ENCODE measurements at regions not wholly inside any gene's neighbourhood (a gene's known extent, or its start where the extent isn't known, plus 50 kb on each side); places are given as distances from the start of the nearest gene placed in this dataset.
"Not testable (repeated sequence)": the region's sequence is repeated elsewhere in the genome, so short reads cannot be mapped to it uniquely, and the experiment has no call there.

DNA sequence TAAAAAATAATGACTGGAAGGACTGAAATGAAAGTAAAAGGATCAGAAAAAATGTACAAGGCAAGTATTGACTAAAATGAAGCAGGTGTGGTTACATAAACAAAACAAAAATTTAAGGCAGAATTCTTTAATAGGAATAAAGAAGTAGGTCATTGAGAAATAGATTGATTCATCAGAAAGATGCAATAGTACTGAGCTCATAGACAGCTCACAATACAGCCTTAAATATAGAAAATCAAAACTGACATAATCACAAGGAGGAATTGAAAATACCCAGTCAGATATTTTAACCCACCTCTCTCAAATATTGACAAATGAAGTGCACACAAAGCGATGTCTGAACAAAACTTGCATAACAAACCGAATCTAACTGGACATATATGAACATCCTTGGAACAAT, 366.8 kb upstream of the DPYD start:
- DNase-seq (ENCODE audit: low read depth in 2 of 2), result no peak

DNA sequence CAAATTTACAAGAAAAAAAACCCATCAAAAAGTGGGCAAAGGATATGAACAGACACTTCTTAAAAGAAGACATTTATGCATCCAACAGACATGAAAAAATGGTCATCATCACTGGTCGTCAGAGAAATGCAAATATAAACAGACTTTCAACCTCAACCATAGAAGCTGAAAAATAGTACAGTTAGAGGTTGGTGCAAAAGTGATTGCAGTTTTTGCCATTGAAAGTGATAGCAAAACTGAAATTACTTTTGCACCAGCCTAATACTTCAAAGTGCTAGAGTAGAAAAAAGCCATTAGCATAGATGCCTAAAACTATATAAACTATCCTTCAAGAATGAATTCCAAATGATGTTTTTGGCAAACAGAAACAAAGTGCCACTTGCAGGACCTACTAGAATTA, 365.8 kb upstream of the DPYD start:
- DNase-seq (ENCODE audit: low read depth in 2 of 2), result no peak

- DNase-seq (ENCODE audit: low read depth in 2 of 2), result not testable (repeated sequence)
Observed at GRCh38 chr1:98285286-98285685, 364.5 kb upstream of the DPYD start.

GRCh38 chr1:98280049-98280448, 359.2 kb upstream of the DPYD start:
- DNase-seq (ENCODE audit: low read depth in 2 of 2), result no peak

GRCh38 chr1:98278055-98278454, 357.2 kb upstream of the DPYD start:
- DNase-seq (ENCODE audit: low read depth in 2 of 2), result no peak

- no peak for DNase-seq (ENCODE audit: low read depth in 2 of 2)
Observed at GRCh38 chr1:98277118-98277517, 356.3 kb upstream of the DPYD start.

- no peak for DNase-seq (ENCODE audit: low read depth in 2 of 2)
Observed at GRCh38 chr1:98276514-98276913, 355.7 kb upstream of the DPYD start.

DNA sequence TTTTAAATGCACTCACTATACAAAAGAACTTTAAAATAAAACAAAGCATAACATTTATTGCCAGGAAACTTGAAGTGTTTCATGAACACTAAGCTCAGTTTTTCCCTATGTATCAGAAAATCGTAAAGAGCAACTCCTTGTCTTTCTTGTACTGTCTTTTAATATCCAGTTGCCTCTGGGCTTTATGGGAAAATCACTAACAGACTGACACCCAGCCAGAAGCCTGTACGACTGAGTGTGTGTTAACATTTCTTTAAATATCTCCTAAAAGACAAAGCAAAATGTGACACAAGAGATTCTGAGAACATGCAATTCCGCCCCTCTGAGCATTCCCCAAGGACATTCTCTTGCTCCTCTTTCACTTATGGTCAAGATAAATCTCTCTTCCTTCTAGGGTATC, 347.5 kb upstream of the DPYD start:
- no peak for DNase-seq (ENCODE audit: low read depth in 2 of 2)

DNA sequence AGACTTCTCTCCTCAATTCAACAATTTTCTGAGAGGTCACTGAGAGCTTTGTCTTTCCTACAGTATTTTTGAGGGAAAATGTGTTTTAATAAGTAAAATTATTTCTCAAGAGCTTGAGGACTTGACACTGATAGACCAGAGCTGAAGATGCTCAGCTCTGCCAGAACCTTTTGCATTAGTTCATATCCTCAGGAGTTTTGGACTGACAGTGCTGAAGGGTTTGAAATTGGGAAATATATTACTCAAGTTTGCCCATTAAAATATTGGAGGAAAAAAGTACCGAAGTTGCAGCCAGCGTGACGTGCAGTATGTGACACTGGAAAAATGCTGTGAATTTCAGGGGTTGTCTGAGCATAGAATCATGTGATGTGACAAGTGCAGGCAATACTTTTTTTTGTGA, 346.6 kb upstream of the DPYD start:
- DNase-seq (ENCODE audit: low read depth in 2 of 2), result no peak

GRCh38 chr1:98264727-98265126, 343.9 kb upstream of the DPYD start:
- no peak for DNase-seq (ENCODE audit: low read depth in 2 of 2)

- no peak for DNase-seq (ENCODE audit: low read depth in 2 of 2)
Observed at GRCh38 chr1:98260839-98261238, 340.0 kb upstream of the DPYD start.

- DNase-seq (ENCODE audit: low read depth in 2 of 2), result no peak
Observed at GRCh38 chr1:98260412-98260811, 339.6 kb upstream of the DPYD start.

- no peak for DNase-seq (ENCODE audit: low read depth in 2 of 2)
Observed at GRCh38 chr1:98256700-98257099, 335.9 kb upstream of the DPYD start.

DNA sequence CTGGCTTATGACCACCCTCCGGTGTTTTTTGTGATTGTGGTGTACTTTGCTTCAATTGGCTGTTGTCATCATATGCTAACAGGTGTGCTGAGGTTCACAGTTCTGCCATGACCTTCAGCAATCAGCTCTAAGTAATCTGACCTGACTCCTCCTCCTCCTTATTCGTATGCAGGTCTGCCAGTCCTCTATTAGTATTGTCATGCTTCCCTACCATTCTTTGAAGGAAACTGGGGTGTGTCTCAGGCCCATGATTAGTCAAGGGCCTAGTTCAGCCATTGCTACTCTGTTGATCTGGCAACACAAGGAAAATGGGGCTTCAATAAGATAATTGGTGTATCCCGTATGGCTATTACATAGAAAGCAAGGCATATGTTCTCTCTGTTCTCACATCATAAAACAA, 332.3 kb upstream of the DPYD start:
- no peak for DNase-seq (ENCODE audit: low read depth in 2 of 2)

- no peak for DNase-seq (ENCODE audit: low read depth in 2 of 2)
Observed at GRCh38 chr1:98251497-98251896, 330.7 kb upstream of the DPYD start.

DNA sequence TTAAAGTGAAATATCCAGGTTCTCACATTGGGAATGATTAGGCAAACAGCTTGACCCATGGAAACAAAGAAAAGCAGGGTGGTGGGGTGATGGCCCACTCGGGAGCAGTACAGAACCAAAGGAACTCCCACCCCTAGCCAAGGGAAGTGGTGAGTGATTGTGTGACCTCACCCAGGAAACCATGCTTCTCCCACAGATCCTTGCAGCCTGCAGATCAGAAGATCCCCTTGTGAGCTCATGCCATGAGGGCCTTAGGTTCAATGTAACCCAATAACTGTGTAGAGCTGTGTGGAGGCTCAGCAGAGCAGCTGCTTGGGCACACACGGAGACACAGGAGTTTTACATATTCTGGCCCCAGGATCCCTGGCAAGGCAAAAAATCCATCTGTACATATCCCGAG, 311.8 kb upstream of the DPYD start:
- DNase-seq (ENCODE audit: low read depth in 2 of 2), result no peak

DNA sequence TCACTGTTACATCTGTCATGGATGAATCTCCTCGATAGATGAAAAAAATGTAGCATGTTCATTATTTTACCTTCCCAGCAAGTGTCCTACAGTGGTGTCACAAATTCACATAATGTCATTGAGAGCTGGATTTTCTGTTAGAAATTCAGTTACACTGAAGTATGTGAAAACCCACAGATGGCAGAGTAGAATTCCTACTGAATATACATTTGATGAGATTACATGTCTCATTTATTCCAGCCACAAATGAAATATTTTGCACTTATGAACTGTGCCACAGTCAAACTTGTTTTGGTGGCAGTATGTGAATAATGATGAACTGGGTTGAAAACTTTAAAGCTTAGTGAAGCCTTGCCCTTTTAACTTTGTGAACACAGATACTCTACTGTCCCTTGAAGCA, 301.9 kb upstream of the DPYD start:
- no peak for DNase-seq (ENCODE audit: low read depth in 2 of 2)

GRCh38 chr1:98221923-98222322, 301.1 kb upstream of the DPYD start:
- no peak for DNase-seq (ENCODE audit: low read depth in 2 of 2)

DNA sequence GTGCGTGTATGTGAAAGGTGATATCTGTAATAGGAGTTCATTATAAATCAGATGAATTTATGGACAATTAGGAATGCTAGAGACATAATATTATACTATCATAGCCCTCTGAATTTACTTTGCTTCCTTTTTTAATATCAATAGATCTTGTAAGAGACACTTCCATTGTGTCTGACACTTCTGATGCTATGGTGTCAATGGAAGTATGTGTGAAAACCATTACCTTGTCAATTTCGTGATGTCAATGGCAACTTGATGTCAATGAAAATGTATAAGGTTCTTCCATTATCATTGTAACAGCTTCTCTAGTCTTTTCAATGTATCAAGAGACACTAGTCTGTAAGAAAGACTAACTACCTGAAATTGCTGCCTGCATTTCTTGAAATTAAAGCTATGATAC, 296.8 kb upstream of the DPYD start:
- no peak for DNase-seq (ENCODE audit: low read depth in 2 of 2)

DNA sequence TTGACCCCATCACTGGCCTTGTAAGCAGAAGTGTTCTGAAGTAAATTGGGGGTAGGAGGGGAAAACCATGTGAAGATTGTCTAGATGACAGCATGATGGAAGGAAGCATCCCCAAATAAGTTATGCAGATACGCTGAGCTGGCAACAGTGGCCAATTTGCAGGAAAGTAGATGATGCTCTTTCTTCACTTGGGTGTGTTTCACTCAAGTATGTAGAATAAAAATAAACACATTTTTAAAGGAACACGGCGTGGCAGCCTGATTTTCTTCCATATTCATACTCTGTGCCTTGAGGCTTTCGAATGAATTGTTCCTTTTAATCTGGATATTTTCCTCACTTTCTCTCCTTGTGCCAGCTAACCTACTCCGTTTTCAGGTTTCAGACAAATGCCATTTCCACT, 295.5 kb upstream of the DPYD start:
- DNase-seq (ENCODE audit: low read depth in 2 of 2), result no peak

- DNase-seq (ENCODE audit: low read depth in 2 of 2), result no peak
Observed at GRCh38 chr1:98211271-98211845, 290.5 kb upstream of the DPYD start.

- DNase-seq (ENCODE audit: low read depth in 2 of 2), result no peak
Observed at GRCh38 chr1:98210563-98210962, 289.7 kb upstream of the DPYD start.

DNA sequence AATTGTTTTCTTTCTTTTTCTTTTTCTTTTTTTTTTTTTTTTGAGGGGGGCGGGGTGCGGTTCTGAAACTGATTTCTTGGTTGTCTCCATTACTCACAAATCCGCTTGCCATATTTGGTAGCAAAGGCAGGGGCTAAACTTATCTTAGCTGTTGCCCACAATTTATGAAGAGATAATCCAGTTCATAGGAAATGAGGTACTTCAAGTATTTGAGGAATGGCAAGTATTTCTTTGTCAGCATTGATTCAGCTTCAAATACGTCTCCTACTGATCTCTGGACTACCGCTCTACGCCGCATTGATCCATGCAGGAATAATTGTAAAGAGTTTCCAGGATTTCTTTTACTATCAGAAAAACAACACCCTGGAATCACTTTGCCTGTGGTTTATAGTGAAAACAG, 289.2 kb upstream of the DPYD start:
- no peak for DNase-seq (ENCODE audit: low read depth in 2 of 2)

- DNase-seq (ENCODE audit: low read depth in 2 of 2), result no peak
Observed at GRCh38 chr1:98205291-98206017, 284.6 kb upstream of the DPYD start.
